MM.1S (cell line): ENCODE measurements at regions not wholly inside any gene's neighbourhood (a gene's known extent, or its start where the extent isn't known, plus 50 kb on each side); places are given as distances from the start of the nearest gene placed in this dataset.

Source experiments
- DNase-seq: peaks from one replicate; pipeline ENCODE4 v3.0.0-alpha.2; 2015
- H2AFZ ChIP-seq: fragments of 300-600 bp; sonication (generic); 2 replicates; pipeline ENCODE4 v1.6.0; 2016; ENCODE audit warnings: antibody characterized with exemption, low read length
- H3F3A ChIP-seq: fragments of 300-600 bp; sonication (generic); 2 replicates; pipeline ENCODE4 v1.6.1; 2016; ENCODE audit warnings: mild to moderate bottlenecking, antibody characterized with exemption, low read length, moderate library complexity, mixed read lengths; ENCODE audit not compliant: insufficient read depth
- H3K27ac ChIP-seq: fragments of 300-600 bp; sonication (generic); 2 replicates; pipeline ENCODE4 v1.5.1; 2016; ENCODE audit warnings: mild to moderate bottlenecking, low read length
- H3K27me3 ChIP-seq: fragments of 300-600 bp; sonication (generic); replicated peaks from 2 replicates; pipeline ENCODE4 v1.6.0; 2016; ENCODE audit warnings: low read length; ENCODE audit not compliant: insufficient read depth
- H3K36me3 ChIP-seq: fragments of 300-600 bp; sonication (generic); replicated peaks from 2 replicates; pipeline ENCODE4 v1.6.1; 2016; ENCODE audit warnings: mild to moderate bottlenecking, low read length, mixed read lengths; ENCODE audit not compliant: insufficient read depth
- H3K4me1 ChIP-seq: fragments of 300-600 bp; sonication (generic); 2 replicates; pipeline ENCODE4 v1.6.1; 2016; ENCODE audit warnings: low read length, mixed read lengths
- H3K4me2 ChIP-seq: fragments of 300-600 bp; sonication (generic); 2 replicates; pipeline ENCODE4 v1.6.0; 2016; ENCODE audit warnings: low read depth, low read length
- H3K4me3 ChIP-seq: fragments of 300-600 bp; sonication (generic); 2 replicates; pipeline ENCODE4 v1.5.1; 2016; ENCODE audit warnings: low read length, mixed read lengths
- H3K79me2 ChIP-seq: fragments of 300-600 bp; sonication (generic); 2 replicates; pipeline ENCODE4 v1.6.1; 2016; ENCODE audit warnings: mixed run types, low read length, mixed read lengths
- H3K9ac ChIP-seq: fragments of 300-600 bp; sonication (generic); 2 replicates; pipeline ENCODE4 v1.6.1; 2016; ENCODE audit warnings: low read length, mixed read lengths
- H3K9me2 ChIP-seq: fragments of 300-600 bp; sonication (generic); replicated peaks from 2 replicates; pipeline ENCODE4 v1.6.1; 2016; ENCODE audit warnings: mild to moderate bottlenecking, low read length, mixed read lengths; ENCODE audit not compliant: insufficient read depth
- H3K9me3 ChIP-seq: fragments of 300-600 bp; sonication (generic); replicated peaks from 2 replicates; pipeline ENCODE4 v1.6.1; 2016; ENCODE audit warnings: mild to moderate bottlenecking, low read length, mixed read lengths; ENCODE audit not compliant: insufficient read depth
- H4K20me1 ChIP-seq: fragments of 300-600 bp; sonication (generic); 2 replicates; pipeline ENCODE4 v1.6.1; 2016; ENCODE audit warnings: mild to moderate bottlenecking, low read length, moderate library complexity, mixed read lengths; ENCODE audit not compliant: insufficient read depth
- EZH2 ChIP-seq: fragments of 300-600 bp; sonication (generic); optimal IDR thresholded peaks from 2 replicates; pipeline ENCODE3; 2017; ENCODE audit warnings: low read depth, mild to moderate bottlenecking, antibody characterized with exemption, low read length, mixed read lengths
- EZH2phosphoT487 ChIP-seq: fragments of 300-600 bp; sonication (generic); IDR thresholded peaks from 2 replicates; pipeline ENCODE4 v1.6.1; 2018; ENCODE audit warnings: antibody characterized with exemption, low read length
- TF ChIP-seq, protein P1 (sequence below): fragments of 300-600 bp; sonication (generic); IDR thresholded peaks from 2 replicates; pipeline ENCODE4 v1.5.1; 2016; ENCODE audit warnings: antibody characterized with exemption, low read length, mixed read lengths

DNA sequence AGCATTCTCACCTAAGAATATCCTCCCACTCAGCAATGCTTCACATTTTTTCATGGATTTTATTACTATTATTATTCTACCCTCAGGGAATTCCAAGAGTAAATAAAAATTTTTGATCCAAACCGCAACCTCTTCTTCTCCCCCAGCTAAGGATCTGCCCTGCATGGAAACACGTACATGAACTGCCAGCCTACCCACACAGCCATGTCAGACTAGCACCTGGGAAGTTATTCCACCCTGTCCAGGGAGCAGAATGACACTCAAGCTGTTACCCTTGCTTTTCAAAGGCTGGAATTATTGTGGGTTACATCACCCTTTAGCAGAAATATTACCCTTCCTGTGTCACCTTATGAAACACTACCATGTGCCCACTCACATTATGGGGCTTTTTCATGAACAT, 227.3 kb upstream of the USP15 start:
- Histone ChIP-seq H3K27me3 (no peaks in the 10 kb centered on the region), H3K9me3 (no peaks in the 10 kb centered on the region), H3K4me2 (no peak overlapping the region), H3K27ac (no peak overlapping the region), H3K79me2 (no peaks in the 10 kb centered on the region), H3K36me3 (no peaks in the 10 kb centered on the region), H3K9ac (no peak overlapping the region), H2AFZ (no peak overlapping the region), H3F3A (no peaks in the 10 kb centered on the region), H4K20me1 (no peaks in the 10 kb centered on the region), H3K4me3 (no peak overlapping the region), H3K9me2 (no peaks in the 10 kb centered on the region), H3K4me1 (no peaks in the 10 kb centered on the region)
- DNase-seq, result no peak
- TF ChIP-seq EZH2, result no peak
- TF ChIP-seq, protein P1, sequence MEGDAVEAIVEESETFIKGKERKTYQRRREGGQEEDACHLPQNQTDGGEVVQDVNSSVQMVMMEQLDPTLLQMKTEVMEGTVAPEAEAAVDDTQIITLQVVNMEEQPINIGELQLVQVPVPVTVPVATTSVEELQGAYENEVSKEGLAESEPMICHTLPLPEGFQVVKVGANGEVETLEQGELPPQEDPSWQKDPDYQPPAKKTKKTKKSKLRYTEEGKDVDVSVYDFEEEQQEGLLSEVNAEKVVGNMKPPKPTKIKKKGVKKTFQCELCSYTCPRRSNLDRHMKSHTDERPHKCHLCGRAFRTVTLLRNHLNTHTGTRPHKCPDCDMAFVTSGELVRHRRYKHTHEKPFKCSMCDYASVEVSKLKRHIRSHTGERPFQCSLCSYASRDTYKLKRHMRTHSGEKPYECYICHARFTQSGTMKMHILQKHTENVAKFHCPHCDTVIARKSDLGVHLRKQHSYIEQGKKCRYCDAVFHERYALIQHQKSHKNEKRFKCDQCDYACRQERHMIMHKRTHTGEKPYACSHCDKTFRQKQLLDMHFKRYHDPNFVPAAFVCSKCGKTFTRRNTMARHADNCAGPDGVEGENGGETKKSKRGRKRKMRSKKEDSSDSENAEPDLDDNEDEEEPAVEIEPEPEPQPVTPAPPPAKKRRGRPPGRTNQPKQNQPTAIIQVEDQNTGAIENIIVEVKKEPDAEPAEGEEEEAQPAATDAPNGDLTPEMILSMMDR, result no peak
- no peak for TF ChIP-seq EZH2phosphoT487

DNA sequence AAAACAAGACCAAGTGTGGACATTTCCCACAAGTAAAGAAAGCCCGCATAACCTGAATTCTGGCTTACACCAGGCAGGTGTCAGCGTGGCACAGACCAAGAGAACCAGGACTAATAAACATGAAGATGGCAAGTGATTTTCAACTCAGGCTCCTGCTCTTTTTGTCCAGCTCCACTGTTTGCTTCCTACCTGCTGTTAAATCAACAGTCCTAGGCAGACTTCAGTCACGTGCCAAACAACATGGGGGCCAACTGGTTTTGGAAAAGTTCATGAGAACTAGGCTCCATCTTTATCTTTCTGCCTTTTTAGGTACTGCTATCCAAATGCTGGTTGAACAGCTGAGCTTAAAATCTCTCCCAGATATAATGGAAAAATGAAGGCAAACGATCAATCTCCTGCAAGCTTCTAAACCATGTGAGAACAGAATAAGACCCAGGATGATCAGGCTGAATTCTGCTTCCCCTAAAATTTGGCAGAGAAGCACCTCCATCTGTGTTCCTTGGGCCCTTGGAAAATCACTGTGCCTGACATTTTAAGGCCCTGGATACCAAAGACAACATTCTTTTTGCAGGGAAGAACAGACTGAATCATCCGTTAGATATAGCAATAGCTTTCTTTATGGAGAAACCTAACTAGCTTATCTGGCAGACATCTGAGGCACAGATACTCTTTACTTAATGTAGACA, 215.6 kb upstream of the USP15 start:
- Histone ChIP-seq H3K4me3 (no peak overlapping the region), H3K9me3 (no peaks in the 10 kb centered on the region), H3K36me3 (no peaks in the 10 kb centered on the region), H4K20me1 (no peaks in the 10 kb centered on the region), H3K4me1 (no peaks in the 10 kb centered on the region), H3K27ac (no peak overlapping the region), H3K4me2 (no peak overlapping the region), H3K9ac (no peak overlapping the region), H3K9me2 (no peaks in the 10 kb centered on the region), H3F3A (no peaks in the 10 kb centered on the region), H3K27me3 (no peaks in the 10 kb centered on the region), H2AFZ (no peak overlapping the region), H3K79me2 (no peaks in the 10 kb centered on the region)
- no peak for DNase-seq
- TF ChIP-seq EZH2, result no peak
- TF ChIP-seq EZH2phosphoT487, result no peak
- TF ChIP-seq, protein P1, result no peak

DNA sequence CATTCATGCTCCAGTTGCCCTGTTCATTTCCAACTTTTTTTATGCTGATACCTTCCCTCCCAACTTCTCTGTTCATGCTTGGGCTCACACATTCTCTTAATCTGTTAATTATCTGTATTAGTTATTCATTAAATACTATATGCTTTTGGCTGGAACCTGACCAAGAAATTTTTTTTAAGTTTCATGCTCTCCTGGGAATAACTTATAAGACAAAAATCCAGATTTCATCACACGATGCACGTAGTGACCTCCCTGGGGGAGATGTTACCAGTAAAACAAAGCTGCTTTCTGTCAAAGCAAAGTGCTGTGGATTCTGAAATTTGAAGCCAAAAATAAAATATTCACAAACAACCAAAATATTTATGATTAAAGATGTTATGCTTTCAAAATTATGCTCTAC, 215.0 kb upstream of the USP15 start:
- TF ChIP-seq EZH2, result no peak
- TF ChIP-seq EZH2phosphoT487, result no peak
- TF ChIP-seq, protein P1, result no peak
- Histone ChIP-seq H2AFZ (no peak overlapping the region), H3K27ac (no peak overlapping the region), H3K9ac (no peak overlapping the region), H3K9me2 (no peaks in the 10 kb centered on the region), H3K4me2 (no peak overlapping the region), H4K20me1 (no peaks in the 10 kb centered on the region), H3K27me3 (no peaks in the 10 kb centered on the region), H3K79me2 (no peaks in the 10 kb centered on the region), H3K4me3 (no peak overlapping the region), H3K9me3 (no peaks in the 10 kb centered on the region), H3K4me1 (no peaks in the 10 kb centered on the region), H3F3A (no peaks in the 10 kb centered on the region), H3K36me3 (no peaks in the 10 kb centered on the region)
- no peak for DNase-seq
